ENCODE measurements at regions not wholly inside any gene's neighbourhood (a gene's known extent, or its start where the extent isn't known, plus 50 kb on each side); places are given as distances from the start of the nearest gene placed in this dataset.

DNA sequence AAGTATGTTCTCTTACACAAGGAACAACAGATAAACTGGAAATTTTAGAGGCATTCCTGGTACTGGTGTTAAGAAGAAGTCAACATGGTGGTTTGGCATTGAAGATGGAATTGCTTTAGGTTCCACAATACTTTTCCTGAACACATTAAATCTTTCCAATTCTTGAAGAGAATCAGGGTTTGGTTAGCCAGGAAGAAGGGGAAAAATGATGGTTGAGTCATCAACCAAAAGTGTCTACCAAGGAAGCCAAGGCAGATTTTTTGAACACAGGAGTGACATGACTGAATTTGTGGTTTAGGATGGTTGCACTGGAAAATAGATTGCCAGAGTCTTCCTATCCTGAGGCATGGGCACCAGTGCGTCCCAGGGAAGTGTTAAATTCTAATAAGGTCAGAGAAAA, 433.4 kb downstream of the TMEM38B start:
- no peak for TF ChIP-seq POLR2A (IDR thresholded peaks at IDR 0.05)
- TF ChIP-seq, protein P1, sequence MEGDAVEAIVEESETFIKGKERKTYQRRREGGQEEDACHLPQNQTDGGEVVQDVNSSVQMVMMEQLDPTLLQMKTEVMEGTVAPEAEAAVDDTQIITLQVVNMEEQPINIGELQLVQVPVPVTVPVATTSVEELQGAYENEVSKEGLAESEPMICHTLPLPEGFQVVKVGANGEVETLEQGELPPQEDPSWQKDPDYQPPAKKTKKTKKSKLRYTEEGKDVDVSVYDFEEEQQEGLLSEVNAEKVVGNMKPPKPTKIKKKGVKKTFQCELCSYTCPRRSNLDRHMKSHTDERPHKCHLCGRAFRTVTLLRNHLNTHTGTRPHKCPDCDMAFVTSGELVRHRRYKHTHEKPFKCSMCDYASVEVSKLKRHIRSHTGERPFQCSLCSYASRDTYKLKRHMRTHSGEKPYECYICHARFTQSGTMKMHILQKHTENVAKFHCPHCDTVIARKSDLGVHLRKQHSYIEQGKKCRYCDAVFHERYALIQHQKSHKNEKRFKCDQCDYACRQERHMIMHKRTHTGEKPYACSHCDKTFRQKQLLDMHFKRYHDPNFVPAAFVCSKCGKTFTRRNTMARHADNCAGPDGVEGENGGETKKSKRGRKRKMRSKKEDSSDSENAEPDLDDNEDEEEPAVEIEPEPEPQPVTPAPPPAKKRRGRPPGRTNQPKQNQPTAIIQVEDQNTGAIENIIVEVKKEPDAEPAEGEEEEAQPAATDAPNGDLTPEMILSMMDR (IDR thresholded peaks at IDR 0.05), result no peak

All from Peyer's patch (tissue), 4 donors.